Fibroblast of villous mesenchyme (primary cell): ENCODE measurements at regions not wholly inside any gene's neighbourhood (a gene's known extent, or its start where the extent isn't known, plus 50 kb on each side); places are given as distances from the start of the nearest gene placed in this dataset.
A peak's percentile ranks its signal among the peaks of the same experiment; 100 is the strongest.

Experiments
- DNase-seq: peaks from one replicate; pipeline ENCODE4 v3.0.0-alpha.2; 2010; ENCODE audit warnings: low read depth
- H3K4me3 ChIP-seq: 2 replicates; pipeline ENCODE4 v1.5.1; 2011; ENCODE audit warnings: low read depth, mild to moderate bottlenecking, low read length
- CTCF ChIP-seq: IDR thresholded peaks from 2 replicates; pipeline ENCODE4 v1.5.1; 2012; ENCODE audit warnings: low read depth, mild to moderate bottlenecking, low read length; ENCODE audit not compliant: insufficient read depth

GRCh38 chr12:76688631-76689030, 75.3 kb upstream of the ZDHHC17 start:
- peak; percentile 51 for TF ChIP-seq CTCF
- no peak overlapping the region for H3K4me3 ChIP-seq
- no peak for DNase-seq

- DNase-seq: peak; percentile 47
- no peak overlapping the region for H3K4me3 ChIP-seq
- no peak for TF ChIP-seq CTCF
Observed at GRCh38 chr12:76690921-76691700, 72.8 kb upstream of the ZDHHC17 start.

- TF ChIP-seq CTCF: no peak
- no peak overlapping the region for H3K4me3 ChIP-seq
- DNase-seq: no peak
Observed at GRCh38 chr12:76692846-76693245, 71.1 kb upstream of the ZDHHC17 start.

- no peak for DNase-seq
Observed at GRCh38 chr12:76694369-76694768, 69.5 kb upstream of the ZDHHC17 start.

GRCh38 chr12:76696186-76696585, 67.7 kb upstream of the ZDHHC17 start:
- no peak for DNase-seq
- no peak overlapping the region for H3K4me3 ChIP-seq
- TF ChIP-seq CTCF: no peak

More at GRCh38 chr12:76694369-76694768, 69.5 kb upstream of the ZDHHC17 start:
- no peak overlapping the region for H3K4me3 ChIP-seq
- TF ChIP-seq CTCF: no peak

- no peak for TF ChIP-seq CTCF
- DNase-seq: no peak
- H3K4me3 ChIP-seq: no peak overlapping the region
Observed at GRCh38 chr12:76697849-76698248, 66.1 kb upstream of the ZDHHC17 start.

- H3K4me3 ChIP-seq: no peak overlapping the region
- DNase-seq: no peak
- no peak for TF ChIP-seq CTCF
Observed at GRCh38 chr12:76698316-76698715, 65.6 kb upstream of the ZDHHC17 start.
